Osteoblast (primary cell): ENCODE measurements at regions not wholly inside any gene's neighbourhood (a gene's known extent, or its start where the extent isn't known, plus 50 kb on each side); places are given as distances from the start of the nearest gene placed in this dataset.
"Not testable (repeated sequence)": the region's sequence is repeated elsewhere in the genome, so short reads cannot be mapped to it uniquely, and the experiment has no call there.

ENCODE experiments used
- DNase-seq: peaks from one replicate; pipeline ENCODE4 v3.0.0; 2011; ENCODE audit warnings: low spot score, mixed read lengths; ENCODE audit not compliant: insufficient read length; ENCODE audit errors: missing footprints
- H2AFZ ChIP-seq: 2 replicates; pipeline ENCODE4 v1.6.0; 2011; ENCODE audit warnings: mild to moderate bottlenecking, low read length
- H3K27ac ChIP-seq: 2 replicates; pipeline ENCODE4 v1.5.1; 2011; ENCODE audit warnings: mild to moderate bottlenecking, low read depth, low read length, moderate library complexity
- H3K27me3 ChIP-seq: 2 replicates; pipeline ENCODE4 v1.6.0; 2012; ENCODE audit warnings: mild to moderate bottlenecking, control low read depth, inconsistent platforms, low read length, moderate library complexity; ENCODE audit not compliant: insufficient read depth
- H3K36me3 ChIP-seq: 2 replicates; pipeline ENCODE4 v1.5.1; 2011; ENCODE audit warnings: mild to moderate bottlenecking, low read length, control low read depth, moderate library complexity; ENCODE audit not compliant: insufficient read depth
- H3K4me1 ChIP-seq: 2 replicates; pipeline ENCODE4 v1.5.1; 2011; ENCODE audit warnings: mild to moderate bottlenecking, low read length, control low read depth, moderate library complexity; ENCODE audit not compliant: insufficient read depth
- H3K4me2 ChIP-seq: 2 replicates; pipeline ENCODE4 v1.6.0; 2011; ENCODE audit warnings: mild to moderate bottlenecking, low read length; ENCODE audit not compliant: insufficient read depth
- H3K4me3 ChIP-seq: fragments of 200-600 bp; sonication (generic); 3 replicates; pipeline ENCODE4 v1.5.1; 2012; ENCODE audit warnings: mild to moderate bottlenecking, low read length, inconsistent platforms; ENCODE audit not compliant: insufficient read depth
- H3K79me2 ChIP-seq: 2 replicates; pipeline ENCODE4 v1.6.0; 2012; ENCODE audit warnings: mild to moderate bottlenecking, low read length, control low read depth, inconsistent platforms; ENCODE audit not compliant: insufficient read depth
- H3K9me3 ChIP-seq: 2 replicates; pipeline ENCODE4 v1.5.1; 2011; ENCODE audit warnings: low read depth, low read length, control low read depth
- H4K20me1 ChIP-seq: 2 replicates; pipeline ENCODE4 v1.6.0; 2012; ENCODE audit warnings: mild to moderate bottlenecking, low read length, control low read depth; ENCODE audit not compliant: insufficient read depth
- TF ChIP-seq, protein P1 (sequence below): IDR thresholded peaks from 2 replicates; pipeline ENCODE4 v1.5.1; 2011; ENCODE audit warnings: mild to moderate bottlenecking, low read depth, low read length, moderate library complexity; ENCODE audit errors: extremely low read depth

DNA sequence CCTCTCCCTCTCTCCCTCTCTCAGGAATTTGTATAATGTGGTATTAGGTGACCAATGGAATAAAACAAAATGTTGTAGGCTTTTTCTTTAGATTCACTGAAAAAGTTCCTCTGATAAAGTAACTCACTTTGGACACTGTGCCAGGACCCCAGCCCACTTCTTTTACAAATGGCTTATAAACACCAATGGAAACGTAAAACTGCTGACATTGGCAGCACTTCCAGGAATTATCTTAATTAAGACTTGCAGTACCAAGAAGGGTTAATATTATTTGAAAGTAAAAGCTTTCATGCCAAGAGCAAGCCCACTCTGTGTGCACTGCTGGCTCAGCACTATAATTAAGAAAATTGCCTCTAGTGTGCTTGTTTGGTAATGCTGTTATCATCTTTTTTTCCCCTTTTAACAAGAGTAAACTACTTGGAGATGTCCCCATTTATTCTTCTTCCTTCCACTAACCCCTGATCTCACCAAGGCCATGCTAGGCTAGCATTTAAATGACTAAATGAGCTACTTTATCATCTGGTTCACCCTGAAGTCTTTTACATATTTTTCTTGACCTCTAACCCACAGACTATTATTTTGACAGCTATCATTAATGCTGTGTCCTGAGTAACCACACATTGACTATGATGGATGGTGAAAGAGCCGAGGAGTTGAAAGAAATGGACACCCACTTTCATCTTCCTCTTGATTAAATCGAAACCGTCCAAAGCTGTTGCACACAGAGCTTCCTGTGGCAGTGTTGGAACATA, 232.2 kb upstream of the ETAA1 start:
- H4K20me1 ChIP-seq: no peaks in the 10 kb centered on the region
- no peaks in the 10 kb centered on the region for H3K27me3 ChIP-seq
- no peaks in the 10 kb centered on the region for H3K36me3 ChIP-seq
- H3K79me2 ChIP-seq: no peaks in the 10 kb centered on the region
- no peaks in the 10 kb centered on the region for H3K4me1 ChIP-seq
- TF ChIP-seq, protein P1, sequence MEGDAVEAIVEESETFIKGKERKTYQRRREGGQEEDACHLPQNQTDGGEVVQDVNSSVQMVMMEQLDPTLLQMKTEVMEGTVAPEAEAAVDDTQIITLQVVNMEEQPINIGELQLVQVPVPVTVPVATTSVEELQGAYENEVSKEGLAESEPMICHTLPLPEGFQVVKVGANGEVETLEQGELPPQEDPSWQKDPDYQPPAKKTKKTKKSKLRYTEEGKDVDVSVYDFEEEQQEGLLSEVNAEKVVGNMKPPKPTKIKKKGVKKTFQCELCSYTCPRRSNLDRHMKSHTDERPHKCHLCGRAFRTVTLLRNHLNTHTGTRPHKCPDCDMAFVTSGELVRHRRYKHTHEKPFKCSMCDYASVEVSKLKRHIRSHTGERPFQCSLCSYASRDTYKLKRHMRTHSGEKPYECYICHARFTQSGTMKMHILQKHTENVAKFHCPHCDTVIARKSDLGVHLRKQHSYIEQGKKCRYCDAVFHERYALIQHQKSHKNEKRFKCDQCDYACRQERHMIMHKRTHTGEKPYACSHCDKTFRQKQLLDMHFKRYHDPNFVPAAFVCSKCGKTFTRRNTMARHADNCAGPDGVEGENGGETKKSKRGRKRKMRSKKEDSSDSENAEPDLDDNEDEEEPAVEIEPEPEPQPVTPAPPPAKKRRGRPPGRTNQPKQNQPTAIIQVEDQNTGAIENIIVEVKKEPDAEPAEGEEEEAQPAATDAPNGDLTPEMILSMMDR: no peak
- no peak overlapping the region for H3K27ac ChIP-seq
- DNase-seq: no peak
- H3K4me2 ChIP-seq: no peak overlapping the region
- no peak overlapping the region for H3K4me3 ChIP-seq
- H2AFZ ChIP-seq: no peak overlapping the region
- no peaks in the 10 kb centered on the region for H3K9me3 ChIP-seq

DNA sequence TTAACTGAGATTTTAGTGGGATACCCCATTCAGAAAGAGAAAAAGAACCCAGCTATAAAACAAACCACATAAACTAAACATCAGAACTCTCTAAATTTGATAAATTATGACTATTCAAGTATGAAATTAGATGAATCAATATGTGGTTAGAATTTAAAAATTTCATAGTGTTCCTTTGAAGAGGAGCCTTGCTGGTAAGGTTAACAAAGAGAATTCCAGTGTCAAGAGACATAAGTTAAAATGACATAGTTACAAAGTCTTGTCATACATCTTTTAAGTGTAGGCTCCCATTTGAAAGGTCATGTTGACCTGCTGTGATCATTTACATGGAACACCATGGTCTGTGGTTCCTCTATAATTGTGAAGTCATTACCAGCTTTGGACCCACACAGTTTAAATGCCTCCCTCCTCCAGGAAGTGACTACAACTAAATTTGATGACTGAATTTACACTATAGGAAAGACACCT, 231.6 kb upstream of the ETAA1 start:
- H3K4me3 ChIP-seq: no peak overlapping the region
- H3K4me2 ChIP-seq: no peak overlapping the region
- H2AFZ ChIP-seq: no peak overlapping the region
- H3K79me2 ChIP-seq: no peaks in the 10 kb centered on the region
- H3K27ac ChIP-seq: no peak overlapping the region
- H3K27me3 ChIP-seq: no peaks in the 10 kb centered on the region
- H3K9me3 ChIP-seq: no peaks in the 10 kb centered on the region
- no peak for DNase-seq
- no peaks in the 10 kb centered on the region for H4K20me1 ChIP-seq
- H3K4me1 ChIP-seq: no peaks in the 10 kb centered on the region
- H3K36me3 ChIP-seq: no peaks in the 10 kb centered on the region
- TF ChIP-seq, protein P1: no peak

DNA sequence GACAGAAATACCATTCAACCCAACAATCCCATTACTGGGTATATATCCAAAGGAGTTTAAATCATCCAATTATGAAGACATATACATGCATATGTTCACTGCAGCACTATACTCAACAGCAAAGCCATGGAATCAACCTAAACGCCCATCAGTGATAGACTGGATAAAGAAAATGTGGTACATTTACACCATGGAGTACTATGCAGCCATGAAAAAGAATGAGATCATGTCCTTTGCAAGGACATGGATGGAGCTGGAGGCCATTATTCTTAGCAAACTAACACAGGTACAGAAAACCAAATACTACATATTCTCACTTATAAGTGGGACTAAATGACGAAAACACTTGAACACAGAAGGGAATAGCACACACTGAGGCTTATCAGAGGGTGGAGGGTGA, 230.6 kb upstream of the ETAA1 start:
- H3K27me3 ChIP-seq, H3K4me2 ChIP-seq, H3K36me3 ChIP-seq, H4K20me1 ChIP-seq, DNase-seq, H2AFZ ChIP-seq, H3K27ac ChIP-seq, H3K4me1 ChIP-seq, H3K4me3 ChIP-seq, H3K79me2 ChIP-seq, H3K9me3 ChIP-seq: not testable (repeated sequence)

DNA sequence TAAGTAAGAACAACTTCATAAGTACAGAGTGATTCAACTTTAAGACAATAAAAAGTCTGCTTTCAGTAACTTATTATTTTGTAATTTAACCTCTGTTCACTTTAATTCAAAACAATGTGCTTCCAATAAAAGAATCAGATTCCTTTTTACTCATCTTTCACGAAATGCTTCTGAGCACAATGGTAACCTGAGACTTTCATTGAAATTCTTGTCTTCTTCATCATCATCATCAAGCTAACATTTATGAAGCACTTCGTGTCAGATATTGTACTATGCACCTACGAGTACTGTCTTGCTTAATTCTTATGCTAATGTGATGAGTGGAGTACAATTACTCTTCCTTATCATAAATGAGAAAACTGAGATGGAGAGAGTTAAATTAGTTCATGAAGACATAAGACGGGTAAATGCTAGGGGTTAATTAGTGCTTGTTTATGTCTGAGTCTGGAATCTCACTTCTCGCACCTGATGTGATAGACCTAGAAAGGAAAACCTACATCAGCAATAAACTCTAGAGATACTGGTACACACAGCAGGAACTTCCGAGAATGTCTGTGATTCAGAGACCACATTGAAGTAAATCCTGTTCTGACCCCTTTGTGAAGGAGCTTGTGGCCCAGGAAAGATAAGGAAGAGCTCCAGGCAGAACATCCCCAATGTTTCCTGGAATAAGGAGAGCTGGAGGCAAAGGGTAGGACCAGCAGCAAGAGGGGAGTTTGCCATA, 227.6 kb upstream of the ETAA1 start:
- no peak for DNase-seq
- TF ChIP-seq, protein P1: no peak
- H3K4me2 ChIP-seq: no peak overlapping the region
- no peaks in the 10 kb centered on the region for H3K9me3 ChIP-seq
- no peaks in the 10 kb centered on the region for H3K27me3 ChIP-seq
- H3K4me1 ChIP-seq: no peaks in the 10 kb centered on the region
- no peaks in the 10 kb centered on the region for H4K20me1 ChIP-seq
- H3K36me3 ChIP-seq: no peaks in the 10 kb centered on the region
- H3K79me2 ChIP-seq: no peaks in the 10 kb centered on the region
- no peak overlapping the region for H3K27ac ChIP-seq
- H3K4me3 ChIP-seq: no peak overlapping the region
- no peak overlapping the region for H2AFZ ChIP-seq
